ENCODE measurements at regions not wholly inside any gene's neighbourhood (a gene's known extent, or its start where the extent isn't known, plus 50 kb on each side); places are given as distances from the start of the nearest gene placed in this dataset.

DNA sequence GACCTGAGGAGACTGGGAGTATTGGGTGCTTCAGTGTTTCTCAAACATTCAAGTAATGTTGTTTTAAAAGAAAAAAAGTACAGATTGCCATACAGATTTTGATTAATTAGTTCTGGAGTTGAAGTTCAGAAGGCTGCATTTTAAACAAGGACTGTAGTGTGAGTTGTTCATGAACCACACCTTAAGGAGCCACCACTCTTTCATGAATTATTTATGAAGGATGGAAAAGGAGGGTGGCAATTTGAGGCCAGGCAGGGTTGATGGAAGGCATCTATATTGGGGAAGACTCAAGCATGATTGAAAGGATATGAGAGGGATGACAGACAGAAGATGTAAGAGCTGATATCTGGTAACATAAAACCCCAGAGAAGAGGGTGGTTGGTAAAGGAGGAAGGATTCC is 146.6 kb upstream of the CAND1 start:
- TF ChIP-seq, protein P1, sequence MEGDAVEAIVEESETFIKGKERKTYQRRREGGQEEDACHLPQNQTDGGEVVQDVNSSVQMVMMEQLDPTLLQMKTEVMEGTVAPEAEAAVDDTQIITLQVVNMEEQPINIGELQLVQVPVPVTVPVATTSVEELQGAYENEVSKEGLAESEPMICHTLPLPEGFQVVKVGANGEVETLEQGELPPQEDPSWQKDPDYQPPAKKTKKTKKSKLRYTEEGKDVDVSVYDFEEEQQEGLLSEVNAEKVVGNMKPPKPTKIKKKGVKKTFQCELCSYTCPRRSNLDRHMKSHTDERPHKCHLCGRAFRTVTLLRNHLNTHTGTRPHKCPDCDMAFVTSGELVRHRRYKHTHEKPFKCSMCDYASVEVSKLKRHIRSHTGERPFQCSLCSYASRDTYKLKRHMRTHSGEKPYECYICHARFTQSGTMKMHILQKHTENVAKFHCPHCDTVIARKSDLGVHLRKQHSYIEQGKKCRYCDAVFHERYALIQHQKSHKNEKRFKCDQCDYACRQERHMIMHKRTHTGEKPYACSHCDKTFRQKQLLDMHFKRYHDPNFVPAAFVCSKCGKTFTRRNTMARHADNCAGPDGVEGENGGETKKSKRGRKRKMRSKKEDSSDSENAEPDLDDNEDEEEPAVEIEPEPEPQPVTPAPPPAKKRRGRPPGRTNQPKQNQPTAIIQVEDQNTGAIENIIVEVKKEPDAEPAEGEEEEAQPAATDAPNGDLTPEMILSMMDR (IDR thresholded peaks at IDR 0.05) = no peak
- TF ChIP-seq POLR2A (IDR thresholded peaks at IDR 0.05) = no peak
